ENCODE measurements at regions not wholly inside any gene's neighbourhood (a gene's known extent, or its start where the extent isn't known, plus 50 kb on each side); places are given as distances from the start of the nearest gene placed in this dataset.

- H2AK5ac ChIP-seq (ENCODE audit: low read length, severe bottlenecking): no peak overlapping the region
- no peak overlapping the region for H3K4me2 ChIP-seq (ENCODE audit: low read length, poor library complexity, severe bottlenecking)
- H3K27me3 ChIP-seq (ENCODE audit: control insufficient read depth in 1 of 2, insufficient read depth in 1 of 2, low read length in 2 of 2): no peaks in the 10 kb centered on the region
- H2BK12ac ChIP-seq (ENCODE audit: low read length in 2 of 2): no peak overlapping the region
- no peak overlapping the region for H2BK120ac ChIP-seq (ENCODE audit: low read depth, low read length)
- no peak overlapping the region for H4K91ac ChIP-seq (ENCODE audit: low read length)
- no peaks in the 10 kb centered on the region for H3K79me1 ChIP-seq (replicated peaks; ENCODE audit: low read length, poor library complexity, severe bottlenecking)
- H3K14ac ChIP-seq (ENCODE audit: low read length in 2 of 2): no peak overlapping the region
- no peak overlapping the region for H3K27ac ChIP-seq (ENCODE audit: low read length, poor library complexity, severe bottlenecking)
- no peak overlapping the region for H2AFZ ChIP-seq (ENCODE audit: low read depth, low read length)
- H3K23ac ChIP-seq (ENCODE audit: low read length in 2 of 2): no peak overlapping the region
- H3K9ac ChIP-seq (ENCODE audit: low read length): no peak overlapping the region
- H3K18ac ChIP-seq (ENCODE audit: low read depth in 1 of 2, low read length in 2 of 2): no peak overlapping the region
- H2BK15ac ChIP-seq (ENCODE audit: low read depth, poor library complexity, severe bottlenecking): no peak overlapping the region
- no peak overlapping the region for H2BK5ac ChIP-seq (ENCODE audit: low read depth, low read length, poor library complexity, severe bottlenecking)
- no peak overlapping the region for H3K4me3 ChIP-seq (ENCODE audit: insufficient read depth in 1 of 2, low read depth in 1 of 2, low read length in 2 of 2)
- H3K4me1 ChIP-seq (ENCODE audit: control insufficient read depth, insufficient read depth, low read depth, low read length): no peaks in the 10 kb centered on the region
- no peak overlapping the region for H4K8ac ChIP-seq (ENCODE audit: low read length)
- H3K36me3 ChIP-seq (ENCODE audit: control insufficient read depth in 1 of 2, insufficient read depth in 2 of 2, low read depth in 1 of 2, low read length in 2 of 2): no peaks in the 10 kb centered on the region
- DNase-seq: no peak
- WGBS: 93% methylated on average over 2 of the region's 2 CpGs
- H3K4ac ChIP-seq (ENCODE audit: low read depth in 1 of 2, low read length in 2 of 2): no peak overlapping the region
- peaks cover 28% of the 10 kb centered on the region for H3K9me3 ChIP-seq (ENCODE audit: control insufficient read depth, low read length)
These were observed 326.8 kb upstream of the GYPC start for GRCh38 chr2:126329173-126329572.

- no peaks in the 10 kb centered on the region for H3K36me3 ChIP-seq (ENCODE audit: control insufficient read depth in 1 of 2, insufficient read depth in 2 of 2, low read depth in 1 of 2, low read length in 2 of 2)
- H3K4ac ChIP-seq (ENCODE audit: low read depth in 1 of 2, low read length in 2 of 2): no peak overlapping the region
- H3K9me3 ChIP-seq (ENCODE audit: control insufficient read depth, low read length): no peaks in the 10 kb centered on the region
- no peak overlapping the region for H2AFZ ChIP-seq (ENCODE audit: low read depth, low read length)
- no peak overlapping the region for H3K4me2 ChIP-seq (ENCODE audit: low read length, poor library complexity, severe bottlenecking)
- no peak overlapping the region for H4K91ac ChIP-seq (ENCODE audit: low read length)
- no peaks in the 10 kb centered on the region for H3K27me3 ChIP-seq (ENCODE audit: control insufficient read depth in 1 of 2, insufficient read depth in 1 of 2, low read length in 2 of 2)
- no peaks in the 10 kb centered on the region for H3K4me1 ChIP-seq (ENCODE audit: control insufficient read depth, insufficient read depth, low read depth, low read length)
- H3K4me3 ChIP-seq (ENCODE audit: insufficient read depth in 1 of 2, low read depth in 1 of 2, low read length in 2 of 2): no peak overlapping the region
- no peak overlapping the region for H2BK12ac ChIP-seq (ENCODE audit: low read length in 2 of 2)
- no peak overlapping the region for H2BK120ac ChIP-seq (ENCODE audit: low read depth, low read length)
- no peak overlapping the region for H2BK15ac ChIP-seq (ENCODE audit: low read depth, poor library complexity, severe bottlenecking)
- WGBS: no CpG with 5 or more reads among the region's 4 CpGs
- no peaks in the 10 kb centered on the region for H3K79me1 ChIP-seq (replicated peaks; ENCODE audit: low read length, poor library complexity, severe bottlenecking)
- no peak overlapping the region for H3K27ac ChIP-seq (ENCODE audit: low read length, poor library complexity, severe bottlenecking)
- H3K9ac ChIP-seq (ENCODE audit: low read length): no peak overlapping the region
- no peak for DNase-seq
- no peak overlapping the region for H3K18ac ChIP-seq (ENCODE audit: low read depth in 1 of 2, low read length in 2 of 2)
- no peak overlapping the region for H2AK5ac ChIP-seq (ENCODE audit: low read length, severe bottlenecking)
- no peak overlapping the region for H3K14ac ChIP-seq (ENCODE audit: low read length in 2 of 2)
- H4K8ac ChIP-seq (ENCODE audit: low read length): no peak overlapping the region
- no peak overlapping the region for H3K23ac ChIP-seq (ENCODE audit: low read length in 2 of 2)
- H2BK5ac ChIP-seq (ENCODE audit: low read depth, low read length, poor library complexity, severe bottlenecking): no peak overlapping the region
These were observed 313.5 kb upstream of the GYPC start for GRCh38 chr2:126342457-126342856.

- H3K18ac ChIP-seq (ENCODE audit: low read depth in 1 of 2, low read length in 2 of 2): no peak overlapping the region
- 44% methylated on average over 1 of the region's 2 CpGs for WGBS
- no peaks in the 10 kb centered on the region for H3K9me3 ChIP-seq (ENCODE audit: control insufficient read depth, low read length)
- H3K79me1 ChIP-seq (replicated peaks; ENCODE audit: low read length, poor library complexity, severe bottlenecking): no peaks in the 10 kb centered on the region
- H3K4me1 ChIP-seq (ENCODE audit: control insufficient read depth, insufficient read depth, low read depth, low read length): no peaks in the 10 kb centered on the region
- H3K23ac ChIP-seq (ENCODE audit: low read length in 2 of 2): no peak overlapping the region
- no peak overlapping the region for H2BK120ac ChIP-seq (ENCODE audit: low read depth, low read length)
- no peak overlapping the region for H2BK15ac ChIP-seq (ENCODE audit: low read depth, poor library complexity, severe bottlenecking)
- no peak for DNase-seq
- no peaks in the 10 kb centered on the region for H3K27me3 ChIP-seq (ENCODE audit: control insufficient read depth in 1 of 2, insufficient read depth in 1 of 2, low read length in 2 of 2)
- no peak overlapping the region for H2AK5ac ChIP-seq (ENCODE audit: low read length, severe bottlenecking)
- H2BK12ac ChIP-seq (ENCODE audit: low read length in 2 of 2): no peak overlapping the region
- no peak overlapping the region for H3K4ac ChIP-seq (ENCODE audit: low read depth in 1 of 2, low read length in 2 of 2)
- H4K91ac ChIP-seq (ENCODE audit: low read length): no peak overlapping the region
- H3K14ac ChIP-seq (ENCODE audit: low read length in 2 of 2): no peak overlapping the region
- no peak overlapping the region for H3K9ac ChIP-seq (ENCODE audit: low read length)
- no peak overlapping the region for H3K4me2 ChIP-seq (ENCODE audit: low read length, poor library complexity, severe bottlenecking)
- no peak overlapping the region for H2BK5ac ChIP-seq (ENCODE audit: low read depth, low read length, poor library complexity, severe bottlenecking)
- no peak overlapping the region for H3K4me3 ChIP-seq (ENCODE audit: insufficient read depth in 1 of 2, low read depth in 1 of 2, low read length in 2 of 2)
- no peak overlapping the region for H4K8ac ChIP-seq (ENCODE audit: low read length)
- no peaks in the 10 kb centered on the region for H3K36me3 ChIP-seq (ENCODE audit: control insufficient read depth in 1 of 2, insufficient read depth in 2 of 2, low read depth in 1 of 2, low read length in 2 of 2)
- no peak overlapping the region for H2AFZ ChIP-seq (ENCODE audit: low read depth, low read length)
- H3K27ac ChIP-seq (ENCODE audit: low read length, poor library complexity, severe bottlenecking): no peak overlapping the region
These were observed 312.8 kb upstream of the GYPC start for GRCh38 chr2:126343136-126343535.

- Histone ChIP-seq H3K18ac (ENCODE audit: low read depth in 1 of 2, low read length in 2 of 2) (no peak overlapping the region), H3K27me3 (ENCODE audit: control insufficient read depth in 1 of 2, insufficient read depth in 1 of 2, low read length in 2 of 2) (no peaks in the 10 kb centered on the region), H2BK5ac (ENCODE audit: low read depth, low read length, poor library complexity, severe bottlenecking) (no peak overlapping the region), H3K4me1 (ENCODE audit: control insufficient read depth, insufficient read depth, low read depth, low read length) (no peaks in the 10 kb centered on the region), H3K9me3 (ENCODE audit: control insufficient read depth, low read length) (peaks cover 4% of the 10 kb centered on the region), H4K91ac (ENCODE audit: low read length) (no peak overlapping the region), H2BK12ac (ENCODE audit: low read length in 2 of 2) (no peak overlapping the region), H2AFZ (ENCODE audit: low read depth, low read length) (no peak overlapping the region), H3K14ac (ENCODE audit: low read length in 2 of 2) (no peak overlapping the region), H3K79me1 (replicated peaks; ENCODE audit: low read length, poor library complexity, severe bottlenecking) (no peaks in the 10 kb centered on the region), H3K4me2 (ENCODE audit: low read length, poor library complexity, severe bottlenecking) (no peak overlapping the region), H3K23ac (ENCODE audit: low read length in 2 of 2) (no peak overlapping the region), H3K9ac (ENCODE audit: low read length) (no peak overlapping the region), H3K27ac (ENCODE audit: low read length, poor library complexity, severe bottlenecking) (no peak overlapping the region), H3K4me3 (ENCODE audit: insufficient read depth in 1 of 2, low read depth in 1 of 2, low read length in 2 of 2) (no peak overlapping the region), H2BK15ac (ENCODE audit: low read depth, poor library complexity, severe bottlenecking) (no peak overlapping the region), H3K36me3 (ENCODE audit: control insufficient read depth in 1 of 2, insufficient read depth in 2 of 2, low read depth in 1 of 2, low read length in 2 of 2) (no peaks in the 10 kb centered on the region), H2AK5ac (ENCODE audit: low read length, severe bottlenecking) (no peak overlapping the region), H4K8ac (ENCODE audit: low read length) (no peak overlapping the region), H2BK120ac (ENCODE audit: low read depth, low read length) (no peak overlapping the region), H3K4ac (ENCODE audit: low read depth in 1 of 2, low read length in 2 of 2) (no peak overlapping the region)
- no peak for DNase-seq
- WGBS: 89% methylated on average over 2 of the region's 2 CpGs
These were observed 311.5 kb upstream of the GYPC start for GRCh38 chr2:126344493-126344892.
